GM21381 (cell line): ENCODE measurements at regions not wholly inside any gene's neighbourhood (a gene's known extent, or its start where the extent isn't known, plus 50 kb on each side); places are given as distances from the start of the nearest gene placed in this dataset.
"Not testable (repeated sequence)": the region's sequence is repeated elsewhere in the genome, so short reads cannot be mapped to it uniquely, and the experiment has no call there.

ENCODE experiments used
- ATAC-seq: cut with Tn5 transposase; IDR thresholded peaks from one replicate; pipeline ENCODE4 v1.9.1; 2021; ENCODE audit warnings: mild to moderate bottlenecking, moderate library complexity; ENCODE audit not compliant: unreplicated experiment

DNA sequence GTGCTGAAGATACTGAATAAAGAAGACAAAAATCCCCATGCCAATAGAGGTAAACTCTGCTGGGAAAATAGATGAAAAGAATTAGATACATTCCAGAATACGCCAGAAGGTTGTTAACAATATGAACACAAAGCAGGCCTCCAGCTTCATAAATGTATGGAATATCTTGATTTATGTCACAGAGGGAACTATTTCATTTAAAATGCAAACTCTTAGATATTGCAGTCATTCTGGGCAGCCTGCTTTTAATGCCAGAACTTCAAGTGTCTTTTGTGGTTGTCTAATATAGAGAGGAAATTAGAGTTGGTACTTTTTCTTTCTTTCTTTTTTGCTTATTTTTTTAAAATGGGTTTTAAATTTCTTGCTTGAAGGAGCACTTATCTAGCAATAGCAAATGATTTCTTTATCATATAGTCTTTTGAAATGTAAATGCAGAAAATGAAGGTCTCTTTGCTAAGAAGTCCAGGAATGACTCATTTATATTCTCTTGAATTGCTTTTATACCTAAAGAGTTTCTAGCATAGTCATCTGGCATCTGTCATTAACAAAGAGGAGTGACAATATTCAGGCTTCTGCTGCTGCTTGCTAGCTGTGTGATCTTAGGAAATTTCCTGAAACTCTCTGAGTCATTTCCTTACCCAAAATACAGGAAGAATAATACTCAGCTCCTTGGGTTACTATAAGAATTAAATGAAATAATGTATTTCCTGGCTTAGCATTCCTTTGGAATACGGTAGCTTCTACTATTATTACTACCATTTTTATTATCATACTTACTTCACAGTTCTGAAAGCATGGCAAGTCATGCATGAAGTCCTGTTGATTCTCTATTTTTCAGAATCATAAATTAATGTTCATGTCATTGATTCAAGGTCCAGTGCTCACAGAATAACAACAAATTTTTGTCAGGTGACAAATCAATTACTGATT is 527.6 kb downstream of the DIPK2A start:
- ATAC-seq = no peak

DNA sequence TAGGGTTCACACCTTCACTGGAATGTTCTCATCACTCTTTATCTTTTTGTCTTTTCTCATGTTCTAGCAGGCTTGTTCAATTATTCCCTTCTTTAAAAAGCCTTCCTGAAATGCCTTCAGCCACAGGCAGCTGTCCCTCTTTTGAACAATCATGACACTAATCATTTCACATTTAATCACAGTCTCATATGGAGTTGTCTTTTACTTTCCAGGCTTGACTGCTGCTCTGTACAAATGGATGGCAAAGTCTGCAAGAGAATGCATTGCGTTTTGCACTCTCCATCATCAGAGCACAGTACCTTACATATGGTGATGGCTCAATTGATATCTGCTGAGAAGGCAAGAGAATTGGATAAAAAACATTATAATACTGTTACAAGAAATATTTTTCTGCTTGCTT is 529.8 kb downstream of the DIPK2A start:
- no peak for ATAC-seq

DNA sequence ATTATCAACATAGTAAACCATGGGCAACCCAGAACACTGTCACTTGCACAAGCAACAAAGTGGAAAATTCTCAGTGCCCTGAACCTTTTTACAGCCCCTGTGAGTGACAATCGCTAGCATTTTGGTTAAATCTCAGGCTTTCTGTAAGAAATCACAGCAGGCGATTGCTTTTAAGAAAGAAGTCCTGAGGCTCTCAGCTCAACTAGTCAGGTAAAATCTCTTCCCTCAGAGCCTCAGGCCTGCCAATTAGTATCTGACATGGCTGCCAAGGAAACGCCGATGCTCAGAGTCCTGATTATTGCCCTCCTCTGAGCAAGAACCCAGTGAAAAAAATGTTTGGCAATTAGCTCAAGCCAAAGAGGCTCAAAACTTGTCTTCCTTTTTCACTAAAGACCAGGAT is 530.8 kb downstream of the DIPK2A start:
- ATAC-seq = no peak

DNA sequence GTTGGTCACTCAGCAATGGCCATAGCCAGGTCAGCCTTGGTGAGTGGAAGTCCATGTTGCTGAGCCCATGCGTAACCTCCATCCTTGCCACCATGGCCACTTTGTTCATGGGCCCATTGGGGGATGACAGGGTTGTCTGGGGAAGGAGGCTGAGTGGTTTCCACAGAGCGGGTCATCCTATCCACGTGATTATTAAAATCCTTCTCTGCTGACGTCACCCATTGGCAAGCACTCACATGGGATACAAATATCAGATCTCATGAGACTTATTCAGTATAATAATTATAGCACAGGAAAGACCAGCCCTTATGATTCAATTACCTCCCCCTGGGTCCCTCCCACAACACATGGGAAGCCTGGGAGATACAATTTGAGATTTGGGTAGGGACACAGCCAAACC is 534.8 kb downstream of the DIPK2A start:
- not testable (repeated sequence) for ATAC-seq

DNA sequence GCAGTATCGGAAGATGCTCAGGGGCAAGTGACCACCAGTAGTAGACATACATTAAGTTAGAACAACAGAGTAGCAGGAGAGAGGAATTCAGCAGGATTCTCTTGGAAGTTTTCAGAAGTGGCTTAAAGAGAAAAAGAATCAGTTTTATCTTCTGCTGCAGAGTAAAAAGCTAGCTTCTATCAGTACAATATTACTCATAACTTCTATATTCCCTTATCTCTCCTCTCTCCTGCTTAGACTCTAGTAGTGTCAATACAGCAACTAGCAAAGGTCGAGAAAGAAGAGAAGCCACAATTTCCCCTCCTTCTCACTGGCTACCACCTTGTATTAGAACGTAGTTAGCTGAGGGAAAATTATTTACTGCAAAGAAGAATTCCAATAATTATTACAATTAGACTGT is 539.7 kb downstream of the DIPK2A start:
- ATAC-seq = no peak

DNA sequence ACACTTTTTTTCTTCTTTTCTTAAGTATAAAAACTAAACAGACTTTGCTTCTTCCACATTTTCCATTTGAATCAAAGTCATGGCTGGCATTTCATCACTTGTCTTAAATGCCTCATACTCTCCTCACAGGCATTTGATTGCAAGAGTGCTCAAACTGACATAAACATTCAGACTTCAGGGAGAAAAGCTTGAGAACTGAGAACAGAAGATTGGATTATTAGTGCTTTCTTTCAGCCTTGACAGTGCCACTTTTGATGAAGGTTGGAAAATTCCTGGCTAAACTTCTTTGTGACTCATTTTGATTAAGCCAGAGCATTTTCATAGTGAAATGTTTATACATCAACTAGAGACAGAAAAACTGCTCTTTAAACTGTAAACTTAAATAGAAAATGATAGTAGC is 544.4 kb downstream of the DIPK2A start:
- no peak for ATAC-seq

DNA sequence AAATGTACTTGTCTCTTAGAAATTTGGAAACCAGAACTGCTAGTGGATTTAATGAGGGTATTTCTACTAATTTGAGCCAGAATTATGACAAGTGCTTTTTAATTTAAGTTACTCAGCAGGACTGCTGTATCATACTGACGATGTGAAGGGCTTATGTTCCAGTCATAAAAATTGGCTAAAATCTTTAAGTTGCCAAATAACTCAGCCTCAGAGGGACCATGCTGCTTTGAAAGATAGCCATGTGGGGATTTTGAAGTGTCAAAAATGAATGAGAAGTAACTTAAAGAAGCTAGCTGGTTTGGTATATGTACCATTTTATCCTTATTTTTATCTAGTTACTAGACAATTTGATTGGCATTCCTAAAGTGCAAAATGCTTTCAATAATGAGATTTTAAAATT is 545.0 kb downstream of the DIPK2A start:
- ATAC-seq = no peak

DNA sequence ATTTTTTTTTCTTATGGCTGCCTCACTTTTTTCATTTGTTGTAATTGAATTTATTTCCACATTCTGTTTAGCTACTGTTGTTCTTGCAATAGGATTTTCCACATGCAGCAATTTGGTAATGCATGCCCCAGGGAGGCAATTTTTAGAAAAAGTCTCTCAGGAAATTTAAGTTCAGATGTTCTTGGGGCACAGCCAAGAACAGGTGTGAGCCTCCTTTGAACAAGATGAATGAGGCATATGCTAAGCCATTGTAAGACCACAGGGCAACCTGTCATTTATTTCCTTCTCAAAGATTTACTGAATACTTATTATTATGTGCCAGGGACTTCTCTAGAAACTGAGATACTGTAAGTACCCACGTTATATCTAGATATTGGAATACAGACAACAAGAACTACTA is 549.5 kb downstream of the DIPK2A start:
- no peak for ATAC-seq

DNA sequence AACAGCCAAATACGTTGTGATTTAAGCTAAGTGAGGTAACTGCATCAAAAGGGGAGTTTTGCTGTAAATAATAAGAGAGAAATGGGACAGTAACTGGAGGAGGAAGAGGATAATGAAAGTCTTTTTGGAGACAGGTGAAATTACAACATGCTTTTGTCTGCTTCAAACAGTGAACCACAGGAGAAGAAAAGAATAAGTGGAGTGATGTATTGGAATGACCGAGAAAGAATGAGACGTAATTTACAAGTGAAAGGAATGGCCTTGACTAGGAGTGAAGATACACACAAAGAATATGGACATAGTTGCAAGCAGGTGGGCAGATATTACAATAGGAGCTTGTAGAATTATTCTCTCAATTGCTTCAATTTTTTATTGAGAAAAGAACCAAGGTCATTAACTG is 550.8 kb downstream of the DIPK2A start:
- ATAC-seq = no peak

DNA sequence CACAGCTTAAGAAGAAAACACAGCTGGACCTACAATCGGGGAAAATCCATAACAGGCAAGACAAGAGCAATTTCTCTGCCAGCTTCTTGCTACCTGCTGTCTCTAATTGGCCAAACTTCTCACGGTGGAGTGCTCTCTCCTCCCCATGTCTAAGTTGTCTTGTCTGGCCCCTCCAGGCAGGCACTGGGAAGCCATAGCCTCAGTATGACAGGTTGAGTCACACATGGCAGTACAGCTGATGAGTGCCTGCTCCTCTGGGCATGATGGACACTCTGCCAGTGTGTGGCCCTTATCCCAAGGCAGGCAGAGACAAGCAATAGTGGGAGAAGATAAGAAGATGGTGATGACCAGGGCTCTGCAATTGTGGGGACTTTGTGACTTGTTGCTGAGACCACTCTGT is 551.8 kb downstream of the DIPK2A start:
- ATAC-seq = no peak

DNA sequence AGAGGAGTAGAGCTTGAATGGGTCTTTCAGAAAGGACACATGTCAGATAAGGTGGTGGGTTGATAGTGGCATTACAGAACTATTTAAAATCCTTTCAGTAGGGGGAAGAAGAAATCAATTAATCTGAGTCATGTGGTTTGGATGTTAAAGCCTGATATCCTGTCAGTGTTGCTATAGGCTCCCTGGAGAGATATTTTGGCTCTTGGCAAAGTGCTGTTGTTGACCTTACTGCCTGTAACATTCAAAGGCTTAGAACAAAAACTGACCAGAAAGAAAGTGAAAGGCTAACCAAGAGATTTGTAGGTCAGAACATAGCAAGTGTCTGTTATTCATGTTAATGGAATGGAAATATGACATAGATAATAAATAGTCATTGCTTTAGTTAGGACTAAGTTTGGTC is 552.9 kb downstream of the DIPK2A start:
- ATAC-seq = no peak

DNA sequence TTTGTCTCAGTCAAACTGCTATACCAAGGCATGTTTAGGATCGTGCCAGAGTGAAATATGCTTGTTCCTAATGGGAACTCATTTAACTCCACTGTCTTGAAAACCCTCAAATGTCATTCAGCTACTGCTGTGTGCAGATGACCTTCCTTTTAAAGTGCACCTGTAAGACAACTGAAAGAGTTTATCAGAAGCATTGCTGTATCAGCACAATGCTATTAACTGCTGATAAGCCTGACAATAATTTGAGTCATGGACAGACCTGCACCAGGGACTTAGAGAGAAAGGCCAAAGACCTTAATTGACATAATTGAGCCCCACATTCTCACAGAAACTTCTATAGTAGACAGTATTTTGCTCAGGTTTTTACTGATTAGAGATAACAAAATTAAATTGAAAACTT is 557.9 kb downstream of the DIPK2A start:
- no peak for ATAC-seq

DNA sequence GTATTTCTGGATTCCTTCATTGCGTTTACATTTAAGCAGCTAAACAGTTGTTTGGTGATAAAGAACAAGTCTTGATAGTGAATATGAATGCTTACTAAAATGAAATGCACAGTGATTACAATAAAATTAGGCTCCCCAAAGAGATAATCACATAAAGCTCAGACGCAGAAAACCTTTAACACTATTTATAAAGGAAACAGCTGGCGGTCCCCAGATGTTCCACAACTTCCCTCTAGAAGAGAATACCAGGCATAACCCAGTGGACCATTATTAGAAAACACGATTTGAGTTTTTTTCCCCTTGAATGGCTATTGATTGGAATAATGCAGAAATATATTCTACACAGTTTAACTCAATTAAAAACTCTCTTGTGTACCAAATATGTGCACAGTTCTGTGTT is 573.2 kb downstream of the DIPK2A start:
- ATAC-seq = no peak

DNA sequence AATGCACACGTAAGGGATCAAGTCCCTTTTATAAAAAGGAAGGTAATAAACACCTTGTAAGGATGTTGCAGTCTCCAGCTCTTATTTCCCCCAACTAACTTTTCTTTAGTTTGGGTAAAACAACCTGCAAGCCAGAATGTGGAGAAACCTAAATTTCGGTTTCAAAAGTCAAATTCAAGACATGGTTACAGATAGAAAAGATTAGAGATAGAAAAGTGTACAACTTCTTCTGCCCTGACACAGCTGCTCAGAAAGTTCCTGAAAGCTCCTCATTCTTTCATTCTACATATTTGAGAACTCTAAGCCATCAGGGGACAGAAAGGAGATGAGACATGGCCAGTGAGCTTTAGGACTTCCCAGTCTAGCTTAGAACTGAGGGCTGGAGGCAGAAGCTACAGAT is 574.9 kb downstream of the DIPK2A start:
- no peak for ATAC-seq

DNA sequence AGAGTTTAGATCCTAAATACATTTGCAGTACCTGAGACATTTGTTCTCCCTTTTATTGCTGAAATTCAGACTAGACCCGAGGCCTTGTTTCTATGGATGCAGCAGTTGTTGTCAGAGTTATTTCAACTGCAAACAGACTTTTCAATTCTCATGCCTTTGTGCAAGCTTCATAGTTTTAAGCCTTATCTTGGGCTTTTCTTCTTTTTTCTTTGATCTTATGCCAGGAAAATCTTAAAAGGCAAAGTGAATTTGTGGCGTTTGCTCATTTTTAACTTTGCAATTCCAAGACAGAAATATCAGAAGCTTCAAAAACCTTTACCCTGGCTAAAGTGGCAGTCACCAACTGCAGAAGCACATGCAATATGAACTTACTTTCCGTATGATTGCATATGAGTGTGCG is 576.7 kb downstream of the DIPK2A start:
- ATAC-seq = no peak

DNA sequence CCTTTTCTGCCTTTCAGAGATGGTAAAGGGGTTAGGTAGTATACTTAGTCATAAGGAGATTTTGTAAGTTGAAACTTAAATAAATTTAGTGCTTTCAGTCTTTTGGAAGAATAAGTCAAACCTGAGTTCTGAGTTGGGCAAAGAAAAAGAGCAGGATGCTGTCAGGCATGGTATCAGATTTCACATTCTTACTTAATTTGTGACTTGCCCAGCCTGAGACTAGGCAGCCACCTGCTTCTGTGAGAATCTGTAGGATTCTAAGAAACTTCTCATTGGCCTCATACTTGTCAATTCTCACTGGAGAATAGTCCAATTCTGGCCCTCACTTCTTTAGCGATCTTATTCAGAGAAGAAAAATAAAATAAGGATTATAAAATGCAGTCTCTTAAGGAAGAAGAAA is 577.5 kb downstream of the DIPK2A start:
- no peak for ATAC-seq

DNA sequence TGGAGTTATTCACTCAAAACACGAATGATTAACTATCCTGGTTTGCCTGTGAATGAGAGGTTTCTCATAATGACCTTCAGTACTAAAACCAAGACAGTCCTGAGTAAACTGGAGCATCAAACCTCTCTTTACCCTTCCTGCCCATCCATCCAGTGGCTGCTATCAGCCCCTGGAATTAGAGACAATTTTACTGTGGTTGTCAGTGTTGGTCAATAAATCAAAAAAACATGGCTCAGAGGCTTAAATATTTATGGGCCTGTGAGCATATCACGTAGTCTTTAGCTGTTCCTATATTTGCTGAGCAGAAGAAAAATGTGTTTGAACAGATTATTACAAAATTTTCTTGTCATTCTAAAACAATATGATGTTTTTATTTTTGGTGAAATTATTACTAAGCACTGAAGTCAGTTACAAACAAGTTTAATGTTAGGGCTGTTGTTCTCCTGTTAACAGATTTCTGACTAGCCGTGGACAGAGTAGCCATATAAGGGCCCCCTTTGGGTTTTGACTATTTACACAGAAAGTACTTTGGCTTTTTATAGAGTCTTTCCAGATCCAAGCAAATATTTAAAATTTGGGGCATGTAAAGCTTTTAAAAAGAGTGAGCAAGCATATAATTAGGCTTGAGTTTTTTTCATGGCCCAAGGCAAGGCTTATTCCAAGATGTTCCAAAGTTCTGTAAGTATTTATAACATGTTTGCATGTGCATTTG is 580.9 kb downstream of the DIPK2A start:
- ATAC-seq = no peak

DNA sequence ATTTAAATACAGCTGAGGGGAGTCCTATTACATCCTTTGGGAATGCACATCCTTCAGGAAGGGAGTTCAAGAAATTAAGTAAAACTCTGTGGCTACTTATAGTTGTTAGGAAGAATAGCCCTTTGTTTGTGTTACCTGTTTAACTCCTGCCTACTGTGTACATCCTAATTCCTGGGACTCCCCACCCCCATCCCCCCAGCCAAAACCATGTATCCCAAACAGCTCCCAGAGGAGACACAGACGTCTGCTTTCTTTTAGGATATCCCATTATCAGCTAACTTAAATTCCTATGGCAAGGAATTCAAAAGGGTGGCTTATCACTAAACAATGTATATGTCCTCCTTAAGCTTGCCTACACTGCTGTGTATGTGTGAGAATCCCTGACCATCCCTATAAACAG is 581.7 kb downstream of the DIPK2A start:
- ATAC-seq = no peak

DNA sequence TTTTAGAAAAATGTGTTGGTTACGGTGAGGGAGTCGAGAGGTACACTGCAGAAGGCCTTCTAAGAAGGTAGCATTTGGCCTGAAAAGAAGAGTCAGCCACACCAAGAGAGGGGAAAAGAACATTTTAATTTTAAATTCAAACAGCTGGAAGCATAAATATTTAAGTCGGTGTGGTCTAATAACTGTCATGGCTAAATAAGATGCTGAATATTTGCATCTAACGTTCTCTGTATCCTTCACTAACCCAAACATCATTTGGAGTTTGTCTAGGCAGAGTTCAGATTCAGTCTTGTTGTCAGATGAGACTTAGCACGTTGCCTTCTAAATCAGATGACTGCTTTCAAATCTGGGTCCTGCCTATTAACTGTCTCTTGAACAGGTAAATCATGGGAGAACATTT is 583.3 kb downstream of the DIPK2A start:
- no peak for ATAC-seq

DNA sequence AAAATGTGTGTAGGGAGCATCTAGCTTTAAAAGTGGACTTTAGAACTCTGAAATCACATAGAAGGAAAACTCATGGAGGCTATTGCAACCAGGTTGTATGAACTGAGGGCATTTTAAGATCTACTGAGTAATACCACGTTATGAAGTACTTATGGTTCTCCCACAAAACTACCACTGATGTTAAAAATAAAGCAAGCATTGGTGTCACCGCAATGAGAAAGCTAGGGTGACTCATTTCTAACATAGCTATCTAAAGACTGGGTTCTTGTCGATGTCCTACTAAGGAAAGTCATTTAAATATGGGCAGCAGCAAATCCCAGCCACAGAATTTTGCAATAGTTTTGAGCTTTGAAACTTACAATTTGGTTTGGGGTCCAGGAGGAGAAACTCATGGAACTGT is 584.8 kb downstream of the DIPK2A start:
- ATAC-seq = peak; percentile 84

DNA sequence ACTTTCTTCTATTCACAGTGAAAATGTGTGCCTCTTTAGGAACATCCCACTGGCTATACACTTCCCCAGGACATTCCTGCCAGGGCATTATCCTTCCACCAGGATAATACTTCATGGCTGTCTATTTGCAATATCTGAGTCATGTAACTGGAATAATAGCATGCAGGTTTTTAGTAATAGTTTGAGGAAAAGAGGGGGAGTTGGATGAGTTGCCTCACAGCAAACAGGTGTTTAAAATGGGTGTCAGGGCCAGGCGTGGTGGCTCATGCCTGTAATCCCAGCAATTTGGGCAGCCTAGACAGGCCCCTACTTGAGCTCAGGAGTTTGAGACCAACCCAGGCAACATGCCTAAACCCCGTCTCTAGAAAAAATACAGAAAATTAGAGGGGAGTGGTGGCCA is 585.9 kb downstream of the DIPK2A start:
- ATAC-seq = no peak

DNA sequence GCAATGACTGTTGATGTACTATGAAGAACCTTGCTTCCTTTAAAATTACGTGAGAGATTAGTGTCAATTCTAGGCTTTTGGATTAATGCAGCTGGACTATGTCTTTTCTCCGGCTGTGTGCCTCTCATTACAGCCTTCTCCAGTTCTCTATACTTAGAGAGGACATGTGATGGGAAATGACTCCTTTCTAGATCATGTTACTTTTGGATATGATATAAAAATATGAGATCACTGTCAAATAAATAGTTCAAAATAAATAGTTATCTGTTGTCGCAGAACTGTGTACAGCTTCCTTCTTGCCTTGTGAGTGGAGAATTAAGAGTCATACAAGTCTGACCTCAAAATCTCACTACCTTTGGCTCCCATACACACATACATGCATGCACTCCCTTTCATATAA is 592.4 kb downstream of the DIPK2A start:
- no peak for ATAC-seq
